ENCODE measurements at regions not wholly inside any gene's neighbourhood (a gene's known extent, or its start where the extent isn't known, plus 50 kb on each side); places are given as distances from the start of the nearest gene placed in this dataset.
"Not testable (repeated sequence)": the region's sequence is repeated elsewhere in the genome, so short reads cannot be mapped to it uniquely, and the experiment has no call there.

GRCh38 chr12:74393272-74393671 is 144.4 kb upstream of the ATXN7L3B start:
- H3K27ac ChIP-seq: no peak overlapping the region
- H3K36me3 ChIP-seq (replicated peaks; ENCODE audit: insufficient read depth, low read depth): no peaks in the 10 kb centered on the region
- H3K27me3 ChIP-seq: no peaks in the 10 kb centered on the region
- no peak overlapping the region for H3K4me2 ChIP-seq
- TF ChIP-seq EZH2 (IDR thresholded peaks at IDR 0.05; ENCODE audit: borderline replicate concordance) (no peak), CTCF (IDR thresholded peaks at IDR 0.05; ENCODE audit: poor library complexity) (no peak), EZH2phosphoT487 (IDR thresholded peaks at IDR 0.05; ENCODE audit: low read depth, severe bottlenecking, unreplicated experiment) (no peak)
- no peaks in the 10 kb centered on the region for H3K9me2 ChIP-seq (replicated peaks; ENCODE audit: insufficient read depth)
- no peaks in the 10 kb centered on the region for H3K4me1 ChIP-seq (ENCODE audit: insufficient read depth)
- H3K79me2 ChIP-seq: no peaks in the 10 kb centered on the region
- 84% methylated on average over 4 of the region's 4 CpGs for WGBS (ENCODE audit: low lambda C conversion rate, missing lambda C conversion rate)
- no peak for DNase-seq (ENCODE audit: low spot score)
- H2AFZ ChIP-seq: no peak overlapping the region
- H4K20me1 ChIP-seq (ENCODE audit: insufficient read depth, poor library complexity, severe bottlenecking): no peaks in the 10 kb centered on the region
- no peak overlapping the region for H3K4me3 ChIP-seq
- no peaks in the 10 kb centered on the region for H3K9me3 ChIP-seq (ENCODE audit: low read depth)

- no peaks in the 10 kb centered on the region for H3K79me2 ChIP-seq
- H3K36me3 ChIP-seq (replicated peaks; ENCODE audit: insufficient read depth, low read depth): no peaks in the 10 kb centered on the region
- WGBS (ENCODE audit: low lambda C conversion rate, missing lambda C conversion rate): 79% methylated on average over 1 of the region's 1 CpG
- no peaks in the 10 kb centered on the region for H3K9me3 ChIP-seq (ENCODE audit: low read depth)
- H2AFZ ChIP-seq: no peak overlapping the region
- TF ChIP-seq EZH2 (IDR thresholded peaks at IDR 0.05; ENCODE audit: borderline replicate concordance): no peak
- no peak for TF ChIP-seq EZH2phosphoT487 (IDR thresholded peaks at IDR 0.05; ENCODE audit: low read depth, severe bottlenecking, unreplicated experiment)
- no peak for TF ChIP-seq CTCF (IDR thresholded peaks at IDR 0.05; ENCODE audit: poor library complexity)
- no peaks in the 10 kb centered on the region for H3K27me3 ChIP-seq
- no peak overlapping the region for H3K27ac ChIP-seq
- H3K9me2 ChIP-seq (replicated peaks; ENCODE audit: insufficient read depth): no peaks in the 10 kb centered on the region
- H3K4me2 ChIP-seq: no peak overlapping the region
- H4K20me1 ChIP-seq (ENCODE audit: insufficient read depth, poor library complexity, severe bottlenecking): no peaks in the 10 kb centered on the region
- no peak overlapping the region for H3K4me3 ChIP-seq
- DNase-seq (ENCODE audit: low spot score): no peak
- no peaks in the 10 kb centered on the region for H3K4me1 ChIP-seq (ENCODE audit: insufficient read depth)
These were observed 143.0 kb upstream of the ATXN7L3B start for GRCh38 chr12:74394647-74395046.

GRCh38 chr12:74401035-74401434 is 136.6 kb upstream of the ATXN7L3B start:
- WGBS (ENCODE audit: low lambda C conversion rate, missing lambda C conversion rate): 89% methylated on average over 2 of the region's 2 CpGs
- Histone ChIP-seq H3K9me3 (ENCODE audit: low read depth) (no peaks in the 10 kb centered on the region), H3K9me2 (replicated peaks; ENCODE audit: insufficient read depth) (no peaks in the 10 kb centered on the region), H3K4me3 (no peak overlapping the region), H3K27ac (no peak overlapping the region), H3K4me1 (ENCODE audit: insufficient read depth) (no peaks in the 10 kb centered on the region), H3K4me2 (no peak overlapping the region), H2AFZ (no peak overlapping the region), H4K20me1 (ENCODE audit: insufficient read depth, poor library complexity, severe bottlenecking) (no peaks in the 10 kb centered on the region), H3K27me3 (no peaks in the 10 kb centered on the region), H3K79me2 (no peaks in the 10 kb centered on the region), H3K36me3 (replicated peaks; ENCODE audit: insufficient read depth, low read depth) (no peaks in the 10 kb centered on the region)
- DNase-seq (ENCODE audit: low spot score): no peak
- TF ChIP-seq EZH2phosphoT487 (IDR thresholded peaks at IDR 0.05; ENCODE audit: low read depth, severe bottlenecking, unreplicated experiment) (no peak), EZH2 (IDR thresholded peaks at IDR 0.05; ENCODE audit: borderline replicate concordance) (no peak), CTCF (IDR thresholded peaks at IDR 0.05; ENCODE audit: poor library complexity) (no peak)

- TF ChIP-seq CTCF (IDR thresholded peaks at IDR 0.05; ENCODE audit: poor library complexity): no peak
- TF ChIP-seq EZH2phosphoT487 (IDR thresholded peaks at IDR 0.05; ENCODE audit: low read depth, severe bottlenecking, unreplicated experiment): no peak
- no peak for TF ChIP-seq EZH2 (IDR thresholded peaks at IDR 0.05; ENCODE audit: borderline replicate concordance)
- no peak overlapping the region for H3K4me2 ChIP-seq
- no peak overlapping the region for H3K4me3 ChIP-seq
- H2AFZ ChIP-seq: no peak overlapping the region
- H3K27ac ChIP-seq: peak overlapping the region; percentile 54
- DNase-seq (ENCODE audit: low spot score): no peak
- no peaks in the 10 kb centered on the region for H3K9me2 ChIP-seq (replicated peaks; ENCODE audit: insufficient read depth)
- H3K36me3 ChIP-seq (replicated peaks; ENCODE audit: insufficient read depth, low read depth): no peaks in the 10 kb centered on the region
- no peaks in the 10 kb centered on the region for H3K9me3 ChIP-seq (ENCODE audit: low read depth)
- H4K20me1 ChIP-seq (ENCODE audit: insufficient read depth, poor library complexity, severe bottlenecking): no peaks in the 10 kb centered on the region
- H3K79me2 ChIP-seq: no peaks in the 10 kb centered on the region
- H3K4me1 ChIP-seq (ENCODE audit: insufficient read depth): no peaks in the 10 kb centered on the region
- H3K27me3 ChIP-seq: no peaks in the 10 kb centered on the region
- WGBS (ENCODE audit: low lambda C conversion rate, missing lambda C conversion rate): 86% methylated on average over 3 of the region's 3 CpGs
These were observed 135.7 kb upstream of the ATXN7L3B start for GRCh38 chr12:74401966-74402365.

- H3K79me2 ChIP-seq; H2AFZ ChIP-seq; H3K4me3 ChIP-seq; H3K4me1 ChIP-seq (ENCODE audit: insufficient read depth); H3K27ac ChIP-seq; DNase-seq (ENCODE audit: low spot score); H3K9me2 ChIP-seq (replicated peaks; ENCODE audit: insufficient read depth); H4K20me1 ChIP-seq (ENCODE audit: insufficient read depth, poor library complexity, severe bottlenecking); H3K36me3 ChIP-seq (replicated peaks; ENCODE audit: insufficient read depth, low read depth); H3K9me3 ChIP-seq (ENCODE audit: low read depth); H3K4me2 ChIP-seq; H3K27me3 ChIP-seq: not testable (repeated sequence)
- 98% methylated on average over 12 of the region's 12 CpGs for WGBS (ENCODE audit: low lambda C conversion rate, missing lambda C conversion rate)
These were observed 134.5 kb upstream of the ATXN7L3B start for GRCh38 chr12:74403221-74403470.

Measured in hepatocyte (in vitro differentiated cells).